Stimulated activated CD4-positive, alpha-beta T cell treated with anti-CD3 and anti-CD28 coated beads, TNF-alpha, amount 100 ng/mL, for 4 hours (primary cell): ENCODE measurements at regions not wholly inside any gene's neighbourhood (a gene's known extent, or its start where the extent isn't known, plus 50 kb on each side); places are given as distances from the start of the nearest gene placed in this dataset.
A peak's percentile ranks its signal among the peaks of the same experiment; 100 is the strongest.
"Not testable (repeated sequence)": the region's sequence is repeated elsewhere in the genome, so short reads cannot be mapped to it uniquely, and the experiment has no call there.

Experiments
- DNase-seq, 3 experiments: peaks; one replicate each; pipeline ENCODE4 v3.0.0-alpha.2; 2020; ENCODE audit warnings: low read depth in 3 of 3

- not testable (repeated sequence) for DNase-seq
Observed at GRCh38 chr17:18546514-18547398, 70.2 kb downstream of the LGALS9C start.

GRCh38 chr17:18557086-18557485 lies 80.5 kb downstream of the LGALS9C start:
- DNase-seq, result not testable (repeated sequence)

- DNase-seq, result not testable (repeated sequence)
Observed at GRCh38 chr17:18563381-18564098, 80.7 kb downstream of the TBC1D28 start.

GRCh38 chr17:18564099-18564448 lies 80.1 kb downstream of the TBC1D28 start:
- peak in 1 of 3 experiments; percentile 9 for DNase-seq

DNA sequence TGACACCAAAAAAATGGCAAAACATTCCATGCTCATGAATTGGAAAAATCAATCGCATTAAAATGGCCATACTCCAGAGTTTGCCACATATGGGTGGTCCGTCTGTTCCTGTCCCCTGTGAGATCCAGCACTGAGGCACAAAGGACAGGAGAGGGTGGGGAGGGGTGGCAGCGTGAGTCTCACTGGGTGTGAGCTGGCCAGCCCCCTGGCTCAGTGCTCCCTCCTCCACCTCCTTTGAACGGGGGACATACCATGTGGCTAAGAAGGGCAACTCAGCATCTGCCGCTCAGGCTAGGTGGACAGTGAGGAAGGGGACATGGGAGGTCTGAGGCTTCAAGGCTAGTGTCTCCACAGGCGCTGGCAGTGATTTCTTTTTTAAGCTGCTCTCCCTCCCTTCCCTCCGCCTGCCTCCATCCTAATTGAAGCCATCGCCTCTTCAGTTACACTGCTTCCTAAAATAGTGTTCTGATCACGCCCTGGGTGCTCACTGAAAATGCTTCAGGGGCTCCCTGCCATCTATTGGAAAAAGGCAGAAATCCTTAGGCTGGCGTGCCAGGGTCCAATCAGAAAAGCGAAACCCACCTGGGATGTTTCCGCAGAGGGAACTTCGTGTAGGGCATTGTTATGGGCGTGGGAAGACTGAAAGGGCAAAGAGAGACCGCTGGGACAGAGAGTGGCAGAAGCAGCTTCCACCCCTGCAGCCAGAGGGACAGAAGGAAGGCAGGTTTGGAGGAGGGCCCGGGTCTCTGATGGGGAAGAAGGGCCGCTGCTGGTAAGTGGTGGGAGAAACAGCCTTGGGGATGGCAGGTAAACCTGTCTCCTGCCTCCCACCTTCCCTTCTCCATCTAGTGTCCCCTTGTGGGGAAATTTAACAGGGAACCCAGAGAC lies 75.8 kb downstream of the TBC1D28 start:
- not testable (repeated sequence) for DNase-seq

DNA sequence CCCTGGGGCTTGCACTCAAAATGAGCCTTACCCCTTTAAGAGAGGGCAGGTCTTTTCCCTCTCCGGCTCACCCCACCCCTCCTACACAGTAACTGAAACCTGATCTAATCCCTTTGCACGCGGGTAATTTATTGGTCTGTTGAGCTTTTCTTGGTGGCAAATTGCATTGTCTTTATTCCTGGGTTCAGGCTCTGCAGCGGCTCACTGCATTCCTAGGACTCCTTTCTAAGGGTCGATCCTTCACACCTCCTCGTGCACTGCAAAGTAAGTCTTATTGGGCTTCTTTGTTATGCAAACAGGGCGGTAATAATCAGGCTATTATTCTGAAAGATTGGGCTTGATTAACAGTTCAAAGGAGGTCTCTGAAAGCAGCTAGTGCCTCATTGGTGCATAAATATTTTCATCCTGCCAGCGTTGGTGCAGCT lies 74.7 kb downstream of the TBC1D28 start:
- not testable (repeated sequence) for DNase-seq

DNA sequence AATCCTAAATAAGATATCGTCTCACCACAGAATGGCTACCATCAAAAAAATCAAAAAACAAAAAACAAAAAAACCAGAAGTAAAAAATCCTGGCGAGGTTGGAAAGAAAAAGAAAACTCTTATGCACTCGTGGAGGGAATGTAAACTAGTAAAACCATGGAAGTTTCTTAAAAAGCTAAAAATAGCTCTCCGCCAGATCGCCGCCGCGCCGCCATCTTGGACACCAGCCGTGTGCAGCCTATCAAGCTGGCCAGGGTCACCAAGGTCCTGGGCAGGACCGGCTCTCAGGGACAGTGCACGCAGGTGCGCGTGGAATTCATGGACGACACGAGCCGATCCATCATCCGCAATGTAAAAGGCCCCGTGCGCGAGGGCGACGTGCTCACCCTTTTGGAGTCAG lies 71.7 kb downstream of the TBC1D28 start:
- DNase-seq, result not testable (repeated sequence)

GRCh38 chr17:18574137-18574536 lies 70.1 kb downstream of the TBC1D28 start:
- not testable (repeated sequence) for DNase-seq
